SK-N-SH treated with all-trans-retinoic acid at 6 μM for 48 hours (cell line): ENCODE measurements at regions not wholly inside any gene's neighbourhood (a gene's known extent, or its start where the extent isn't known, plus 50 kb on each side); places are given as distances from the start of the nearest gene placed in this dataset.

Experiments
- ATAC-seq: fragments of 200-7000 bp; cut with Tn5 transposase; 3 replicates; pipeline ENCODE4 v1.9.1; 2020; ENCODE audit warnings: mild to moderate bottlenecking, moderate library complexity
- ARNTL ChIP-seq: fragments of 450-650 bp; formaldehyde crosslinking; IDR thresholded peaks from 2 replicates; pipeline ENCODE4 v1.5.0; 2020; ENCODE audit warnings: low read depth, mild to moderate bottlenecking, moderate library complexity, borderline replicate concordance
- CREB5 ChIP-seq: fragments of 250-450 bp; sonication (Bioruptor Pico); IDR thresholded peaks from 2 replicates; pipeline ENCODE4 v1.5.1; 2020; ENCODE audit warnings: low read depth, mild to moderate bottlenecking, moderate library complexity
- CSRNP3 ChIP-seq: fragments of 250-450 bp; sonication (Bioruptor Pico); IDR thresholded peaks from 2 replicates; pipeline ENCODE4 v1.5.1; 2021; ENCODE audit warnings: mild to moderate bottlenecking, moderate library complexity
- GLIS3 ChIP-seq: fragments of 250-450 bp; sonication (Bioruptor Pico); IDR thresholded peaks from 2 replicates; pipeline ENCODE4 v1.5.0; 2020; ENCODE audit warnings: mild to moderate bottlenecking, moderate library complexity
- ISL1 ChIP-seq: fragments of 250-450 bp; sonication (Bioruptor Pico); IDR thresholded peaks from 2 replicates; pipeline ENCODE4 v2.1.2; 2022; ENCODE audit warnings: mild to moderate bottlenecking, moderate library complexity
- PATZ1 ChIP-seq: fragments of 250-450 bp; sonication (Bioruptor Pico); IDR thresholded peaks from 2 replicates; pipeline ENCODE4 v1.8.0; 2020; ENCODE audit warnings: mild to moderate bottlenecking, moderate library complexity, borderline replicate concordance
- PPARA ChIP-seq: fragments of 250-450 bp; sonication (Bioruptor Pico); IDR thresholded peaks from 2 replicates; pipeline ENCODE4 v1.5.0; 2020; ENCODE audit warnings: mild to moderate bottlenecking, borderline replicate concordance
- RARB ChIP-seq: fragments of 250-450 bp; sonication (Bioruptor Pico); IDR thresholded peaks from 2 replicates; pipeline ENCODE4 v1.8.0; 2021; ENCODE audit warnings: mild to moderate bottlenecking, moderate library complexity
- SNAI2 ChIP-seq: fragments of 250-450 bp; sonication (Bioruptor Pico); IDR thresholded peaks from 2 replicates; pipeline ENCODE4 v1.5.0; 2020; ENCODE audit warnings: mild to moderate bottlenecking, moderate library complexity
- TCF4 ChIP-seq: fragments of 250-450 bp; sonication (Bioruptor Pico); IDR thresholded peaks from 2 replicates; pipeline ENCODE4 v1.8.0; 2021; ENCODE audit warnings: mild to moderate bottlenecking, moderate library complexity, borderline replicate concordance
- TOX ChIP-seq: fragments of 250-450 bp; sonication (Bioruptor Pico); IDR thresholded peaks from 2 replicates; pipeline ENCODE4 v1.8.0; 2021; ENCODE audit warnings: mild to moderate bottlenecking, moderate library complexity, borderline replicate concordance
- TSHZ2 ChIP-seq: fragments of 250-450 bp; sonication (Bioruptor Pico); IDR thresholded peaks from 2 replicates; pipeline ENCODE4 v1.5.0; 2020; ENCODE audit warnings: mild to moderate bottlenecking, moderate library complexity
- ZFP3 ChIP-seq: fragments of 250-450 bp; sonication (Bioruptor Pico); IDR thresholded peaks from 2 replicates; pipeline ENCODE4 v1.5.0; 2020; ENCODE audit warnings: mild to moderate bottlenecking, moderate library complexity
- ZFP30 ChIP-seq: fragments of 450-650 bp; formaldehyde crosslinking; IDR thresholded peaks from 2 replicates; pipeline ENCODE4 v1.5.0; 2022; ENCODE audit warnings: mild to moderate bottlenecking, moderate library complexity
- ZNF565 ChIP-seq: fragments of 450-650 bp; formaldehyde crosslinking; conservative IDR thresholded peaks from 2 replicates; pipeline ENCODE4 v1.5.0; 2020; ENCODE audit warnings: low read depth, mild to moderate bottlenecking, moderate library complexity
- ZNF70 ChIP-seq: fragments of 450-650 bp; formaldehyde crosslinking; IDR thresholded peaks from 2 replicates; pipeline ENCODE4 v1.5.0; 2020; ENCODE audit warnings: mild to moderate bottlenecking, moderate library complexity
- ZNF8 ChIP-seq: fragments of 450-650 bp; formaldehyde crosslinking; IDR thresholded peaks from 2 replicates; pipeline ENCODE4 v1.5.0; 2020; ENCODE audit warnings: mild to moderate bottlenecking, moderate library complexity

- no peak for ATAC-seq
- no peak for TF ChIP-seq ISL1 (CRISPR knock-in tag)
- TF ChIP-seq, all 23 proteins: peak for 0
Observed at GRCh38 chr6:144997996-144998395, 712.9 kb downstream of the UTRN start.

GRCh38 chr6:144999127-144999526 is 714.0 kb downstream of the UTRN start:
- no peak for ATAC-seq
- TF ChIP-seq PATZ1 (no peak), TOX (CRISPR knock-in tag) (no peak), TSHZ2 (no peak), SNAI2 (CRISPR knock-in tag) (no peak), RARB (CRISPR knock-in tag) (no peak)
- TF ChIP-seq, all 23 proteins: peak for 0

GRCh38 chr6:145003145-145003544 is 718.0 kb downstream of the UTRN start:
- no peak for TF ChIP-seq ZFP30
- TF ChIP-seq TCF4 (CRISPR knock-in tag) = no peak
- no peak for TF ChIP-seq ZNF565 (CRISPR knock-in tag)
- no peak for TF ChIP-seq CSRNP3 (CRISPR knock-in tag)
- no peak for TF ChIP-seq ARNTL (CRISPR knock-in tag)
- no peak for TF ChIP-seq ZNF8 (CRISPR knock-in tag)
- no peak for TF ChIP-seq TSHZ2
- TF ChIP-seq TOX (CRISPR knock-in tag) = no peak
- no peak for TF ChIP-seq SNAI2 (CRISPR knock-in tag)
- no peak for TF ChIP-seq RARB (CRISPR knock-in tag)
- TF ChIP-seq ZNF70 (CRISPR knock-in tag) = no peak
- no peak for TF ChIP-seq CREB5 (CRISPR knock-in tag)
- no peak for TF ChIP-seq PPARA
- no peak for TF ChIP-seq GLIS3 (CRISPR knock-in tag)
- no peak for TF ChIP-seq PATZ1
- no peak for TF ChIP-seq ZFP3 (CRISPR knock-in tag)
- no peak for ATAC-seq
